C4-2B (cell line): ENCODE measurements at regions not wholly inside any gene's neighbourhood (a gene's known extent, or its start where the extent isn't known, plus 50 kb on each side); places are given as distances from the start of the nearest gene placed in this dataset.
"Not testable (repeated sequence)": the region's sequence is repeated elsewhere in the genome, so short reads cannot be mapped to it uniquely, and the experiment has no call there.

Experiments used
- H3K27ac ChIP-seq: fragments of 450-650 bp; 2 replicates; pipeline ENCODE4 v1.5.1; 2017
- CTCF ChIP-seq: fragments of 450-650 bp; conservative IDR thresholded peaks from 2 replicates; pipeline ENCODE4 v1.5.1; 2017; ENCODE audit warnings: mild to moderate bottlenecking
- ZFX ChIP-seq: fragments of 450-650 bp; IDR thresholded peaks from 2 replicates; pipeline ENCODE4 v1.6.1; 2017

DNA sequence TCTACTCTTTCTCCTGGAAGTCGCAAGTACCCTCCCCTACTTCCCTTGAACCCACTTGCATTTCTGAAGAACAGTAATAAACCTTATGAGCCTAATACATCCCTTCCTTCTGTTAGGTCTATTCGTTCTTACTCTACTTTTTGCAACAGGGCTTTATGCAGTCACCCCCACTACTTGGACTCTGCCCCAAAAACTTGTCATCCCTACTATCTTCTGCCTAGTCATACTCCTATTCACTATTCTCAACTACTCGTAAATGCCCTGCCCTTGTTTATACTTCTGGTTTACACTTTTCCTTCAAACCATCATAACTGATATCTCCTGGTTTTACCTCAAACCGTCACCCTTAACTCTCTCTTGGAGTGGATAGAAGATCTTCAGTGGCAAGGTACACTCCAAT lies 55.2 kb upstream of the SLIT2 start:
- no peak overlapping the region for H3K27ac ChIP-seq
- TF ChIP-seq CTCF (no peak), ZFX (no peak)

- no peak overlapping the region for H3K27ac ChIP-seq
- TF ChIP-seq CTCF, result no peak
- no peak for TF ChIP-seq ZFX
Measured at GRCh38 chr4:20195071-20195885, 56.4 kb upstream of the SLIT2 start.

DNA sequence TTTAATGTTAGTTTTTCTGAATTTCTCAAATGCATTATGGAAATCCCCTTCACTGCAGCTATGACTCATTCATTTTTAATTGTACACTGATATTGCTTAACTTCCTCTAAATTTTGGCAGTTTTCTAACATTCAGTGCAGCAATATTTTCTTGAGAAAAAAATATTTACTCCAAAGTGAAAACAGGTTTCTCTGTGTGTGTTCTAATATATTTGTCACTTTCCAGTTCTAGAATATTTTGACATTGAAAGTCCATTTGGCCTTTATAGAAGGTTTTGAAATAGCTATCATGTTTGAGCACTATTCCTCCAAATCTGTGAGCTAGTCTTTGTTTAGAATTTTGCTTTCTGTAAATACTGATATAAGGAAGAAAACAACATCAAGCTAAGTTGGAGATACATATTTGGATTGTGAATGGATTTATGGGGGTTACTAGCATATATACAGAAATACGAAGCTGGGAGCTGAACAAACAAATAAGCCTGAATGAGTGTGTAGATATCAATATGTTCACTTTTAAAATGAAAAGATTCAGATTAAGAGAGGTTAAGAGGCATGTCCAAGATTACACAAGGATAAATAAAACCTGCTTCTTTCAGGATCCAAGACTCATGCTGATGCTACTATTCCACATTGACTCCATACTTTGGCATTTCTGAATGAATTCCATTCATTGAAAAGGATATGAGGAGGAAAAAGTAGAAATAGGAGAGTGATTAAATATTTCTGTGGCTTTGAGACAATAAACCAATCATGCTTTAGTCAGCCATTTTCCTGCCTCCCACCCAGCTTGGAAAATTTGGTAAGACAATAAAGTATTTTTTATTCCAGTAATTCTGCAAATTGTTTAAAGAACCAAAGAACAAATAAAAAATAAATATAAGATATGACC lies 57.3 kb upstream of the SLIT2 start:
- no peak overlapping the region for H3K27ac ChIP-seq
- no peak for TF ChIP-seq CTCF
- no peak for TF ChIP-seq ZFX

GRCh38 chr4:20193141-20193936 lies 58.4 kb upstream of the SLIT2 start:
- H3K27ac ChIP-seq, result no peak overlapping the region
- TF ChIP-seq ZFX (no peak), CTCF (no peak)

DNA sequence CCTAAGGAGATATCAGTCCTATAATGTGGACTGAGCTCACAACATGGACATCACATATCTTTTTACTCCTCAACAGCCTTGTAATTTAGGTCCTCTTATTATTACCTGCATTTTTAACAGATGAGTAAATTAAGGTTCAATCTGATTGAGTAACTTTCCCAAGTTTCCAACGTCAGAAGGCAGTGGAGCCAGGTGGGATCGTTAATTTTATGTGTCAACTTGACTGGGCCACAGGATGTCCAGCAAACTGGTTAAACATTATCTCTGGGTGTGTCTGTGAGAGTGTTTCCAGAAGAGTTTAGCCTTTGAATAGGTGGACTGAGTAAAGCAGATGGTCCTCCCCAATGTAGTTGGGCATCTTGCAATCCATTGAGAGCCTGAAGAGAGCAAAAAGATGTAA lies 59.0 kb upstream of the SLIT2 start:
- TF ChIP-seq ZFX, result no peak
- TF ChIP-seq CTCF, result no peak

DNA sequence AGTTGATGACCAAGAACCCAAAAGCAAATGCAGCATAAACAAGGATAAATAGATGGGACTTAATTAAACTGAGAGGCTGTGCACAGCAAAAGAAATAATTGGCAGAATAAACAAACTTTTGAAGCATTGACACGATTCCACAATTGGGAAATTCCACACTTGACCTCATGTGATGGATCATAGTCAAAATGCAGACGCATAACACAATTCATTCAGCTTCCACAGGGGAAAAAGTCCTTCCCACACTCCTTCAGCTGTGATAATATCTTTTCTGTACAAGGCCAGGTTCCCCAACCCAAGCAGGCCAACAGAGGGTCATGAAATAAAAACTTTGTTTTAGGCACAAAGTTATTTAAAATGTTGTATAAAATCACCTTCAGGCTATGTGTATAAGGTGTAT lies 66.6 kb upstream of the SLIT2 start:
- TF ChIP-seq ZFX (no peak), CTCF (no peak)
- no peak overlapping the region for H3K27ac ChIP-seq

More for the DNA sequence above, 59.0 kb upstream of the SLIT2 start:
- H3K27ac ChIP-seq, result no peak overlapping the region

DNA sequence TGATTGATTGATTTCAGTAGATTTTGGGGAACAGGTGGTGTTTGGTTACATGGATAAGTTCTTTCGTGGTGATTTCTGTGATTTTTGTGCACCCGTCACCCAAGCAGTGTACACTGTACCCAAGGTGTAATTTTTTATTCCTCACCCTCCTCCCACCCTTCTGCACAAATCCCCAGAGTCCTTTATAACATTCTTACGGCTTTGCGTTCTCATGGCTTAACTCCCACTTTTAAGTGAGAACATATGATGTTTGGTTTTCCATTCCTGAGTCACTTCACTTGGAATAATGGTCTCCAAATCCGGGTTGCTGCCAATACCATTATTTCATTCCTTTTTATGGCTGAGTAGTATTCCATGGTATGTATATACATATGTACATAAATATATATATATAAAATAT lies 68.6 kb upstream of the SLIT2 start:
- not testable (repeated sequence) for H3K27ac ChIP-seq
